CD14-positive monocyte (primary cell): ENCODE measurements at regions not wholly inside any gene's neighbourhood (a gene's known extent, or its start where the extent isn't known, plus 50 kb on each side); places are given as distances from the start of the nearest gene placed in this dataset.
"Not testable (repeated sequence)": the region's sequence is repeated elsewhere in the genome, so short reads cannot be mapped to it uniquely, and the experiment has no call there.

Source experiments
- DNase-seq, 3 donors: peaks; one replicate each; pipeline ENCODE4 v3.0.0-alpha.2; 2011 to 2022
- H2AFZ ChIP-seq: 2 replicates; pipeline ENCODE4 v1.6.0; 2012; ENCODE audit warnings: mild to moderate bottlenecking, low read depth, low read length, inconsistent platforms; ENCODE audit not compliant: insufficient read depth, poor library complexity, severe bottlenecking
- H3K27ac ChIP-seq, 2 donors: 1 replicate in 1 of 2; 2 replicates in 1 of 2; pipeline ENCODE4 v1.5.1; 2012 to 2013; ENCODE audit warnings: low read length in 2 of 2, control low read depth in 1 of 2, inconsistent platforms in 1 of 2, low read depth in 1 of 2, mild to moderate bottlenecking in 1 of 2
- H3K27me3 ChIP-seq, 2 donors: one replicate each; pipeline versions ENCODE4 v1.6.0 to v1.6.1; 2011 to 2013; ENCODE audit warnings: low read length in 2 of 2; ENCODE audit not compliant: control insufficient read depth in 2 of 2, insufficient read depth in 2 of 2
- H3K36me3 ChIP-seq, 2 donors: replicated peaks in 1 of 2; 1 replicate in 1 of 2; 2 replicates in 1 of 2; pipeline versions ENCODE4 v1.5.1 to v1.6.1; 2012 to 2013; ENCODE audit warnings: low read length in 2 of 2, control low read depth in 1 of 2, inconsistent platforms in 1 of 2, mild to moderate bottlenecking in 1 of 2; ENCODE audit not compliant: insufficient read depth in 2 of 2, control insufficient read depth in 1 of 2
- H3K4me1 ChIP-seq, 2 donors: 1 replicate in 1 of 2; 2 replicates in 1 of 2; pipeline versions ENCODE4 v1.5.1 to v1.6.1; 2012 to 2013; ENCODE audit warnings: low read length in 2 of 2, control low read depth in 1 of 2, inconsistent platforms in 1 of 2, mild to moderate bottlenecking in 1 of 2, moderate library complexity in 1 of 2; ENCODE audit not compliant: insufficient read depth in 2 of 2, control insufficient read depth in 1 of 2
- H3K4me2 ChIP-seq: replicated peaks from 2 replicates; pipeline ENCODE3; 2012; ENCODE audit warnings: low read length, moderate library complexity, mild to moderate bottlenecking; ENCODE audit not compliant: poor library complexity, severe bottlenecking; ENCODE audit errors: extremely low read depth
- H3K4me3 ChIP-seq, 3 experiments: fragments of 200-600 bp in 1 of 3; sonication (generic) in 1 of 3; replicated peaks in 1 of 3; 1 replicate in 2 of 3; 2 replicates in 1 of 3; pipeline ENCODE4 v1.5.1; 2011 to 2013; ENCODE audit warnings: low read length in 3 of 3, mild to moderate bottlenecking in 3 of 3, control low read depth in 2 of 3, low read depth in 2 of 3, inconsistent platforms in 1 of 3, moderate library complexity in 1 of 3
- H3K79me2 ChIP-seq: 2 replicates; pipeline ENCODE4 v1.6.0; 2012; ENCODE audit warnings: mild to moderate bottlenecking, control low read depth, inconsistent platforms, low read length, moderate library complexity; ENCODE audit not compliant: insufficient read depth
- H3K9ac ChIP-seq: 2 replicates; pipeline ENCODE4 v1.6.0; 2017; ENCODE audit warnings: low read length, mild to moderate bottlenecking; ENCODE audit not compliant: insufficient read depth, poor library complexity, severe bottlenecking
- H3K9me3 ChIP-seq, 2 donors: replicated peaks in 1 of 2; 1 replicate in 1 of 2; 2 replicates in 1 of 2; pipeline versions ENCODE4 v1.5.1 to v1.6.1; 2012 to 2013; ENCODE audit warnings: low read length in 2 of 2, control low read depth in 1 of 2; ENCODE audit not compliant: control insufficient read depth in 1 of 2, insufficient read depth in 1 of 2
- H4K20me1 ChIP-seq: 2 replicates; pipeline ENCODE4 v1.6.0; 2012; ENCODE audit warnings: mild to moderate bottlenecking, low read length, control low read depth, moderate library complexity; ENCODE audit not compliant: insufficient read depth
- H3K27ac Mint-ChIP-seq, 7 donors: one replicate each; pipeline ENCODE4 v1.8.0; 2020; ENCODE audit warnings: mild to moderate bottlenecking in 7 of 7, mixed read lengths in 7 of 7, moderate library complexity in 6 of 7, inconsistent platforms in 2 of 7
- H3K27me3 Mint-ChIP-seq, 3 donors: one replicate each; pipeline ENCODE4 v1.8.0; 2021 to 2022; ENCODE audit warnings: low read depth in 3 of 3, mild to moderate bottlenecking in 3 of 3, mixed read lengths in 3 of 3, moderate library complexity in 3 of 3, inconsistent platforms in 1 of 3
- H3K36me3 Mint-ChIP-seq, 2 donors: one replicate each; pipeline ENCODE4 v1.8.0; 2020; ENCODE audit warnings: mixed read lengths in 2 of 2, inconsistent platforms in 1 of 2, mild to moderate bottlenecking in 1 of 2
- H3K4me1 Mint-ChIP-seq: one replicate; pipeline ENCODE4 v1.8.0; 2020; ENCODE audit warnings: mild to moderate bottlenecking, mixed read lengths
- H3K4me3 Mint-ChIP-seq, 2 donors: one replicate each; pipeline ENCODE4 v1.8.0; 2020; ENCODE audit warnings: mild to moderate bottlenecking in 2 of 2, mixed read lengths in 2 of 2, moderate library complexity in 1 of 2
- H3K9me3 Mint-ChIP-seq, 7 donors: one replicate each; pipeline ENCODE4 v1.8.0; 2020 to 2022; ENCODE audit warnings: mixed read lengths in 7 of 7, mild to moderate bottlenecking in 6 of 7, moderate library complexity in 6 of 7, inconsistent platforms in 2 of 7
- CTCF ChIP-seq: fragments of 200-600 bp; IDR thresholded peaks from one replicate; pipeline ENCODE4 v1.8.0; 2022; ENCODE audit warnings: antibody characterized with exemption, mild to moderate bottlenecking
- WGBS: methylation state at CpG from one replicate; pipeline ENCODE4 v1.1.5; 2013; ENCODE audit warnings: missing lambda C conversion rate; ENCODE audit not compliant: insufficient coverage; 5-methylcytosine and 5-hydroxymethylcytosine counted together
- intact Hi-C, 2 donors: fragments of 100-400 bp; cut with micrococcal nuclease; formaldehyde crosslinking; loops; one replicate each; pipeline versions ENCODE4 v1.15.0 to v1.15.1; 2023

- H3K9me3 Mint-ChIP-seq: peaks cover 4 to 17% (median 6%) of the 10 kb centered on the region in 7 donors
- peaks cover 0 to 2% (median 0%) of the 10 kb centered on the region in 3 donors for H3K27me3 Mint-ChIP-seq
- H3K79me2 ChIP-seq: no peaks in the 10 kb centered on the region
- no peak overlapping the region for H3K9ac ChIP-seq
- H3K4me1 Mint-ChIP-seq: no peaks in the 10 kb centered on the region
- H3K4me1 ChIP-seq: no peaks in the 10 kb centered on the region
- DNase-seq: no peak
- no peaks in the 10 kb centered on the region for H4K20me1 ChIP-seq
- H2AFZ ChIP-seq: no peak overlapping the region
- H3K36me3 Mint-ChIP-seq: no peaks in the 10 kb centered on the region
- no peak overlapping the region for H3K4me2 ChIP-seq
- H3K4me3 ChIP-seq: no peak overlapping the region
- no peak overlapping the region for H3K27ac Mint-ChIP-seq
- no peaks in the 10 kb centered on the region for H3K9me3 ChIP-seq
- no peaks in the 10 kb centered on the region for H3K36me3 ChIP-seq
- no peak for TF ChIP-seq CTCF
- no peak overlapping the region for H3K27ac ChIP-seq
- intact Hi-C loops: loop anchor here in 1 of 2 donors (5.0 kb wide), 1 partner anchor 479 kb away; no protein-coding TSS in a partner anchor
- no peak overlapping the region for H3K4me3 Mint-ChIP-seq
- H3K27me3 ChIP-seq: no peaks in the 10 kb centered on the region
These were observed 461.2 kb upstream of the NR3C2 start for GRCh38 chr4:148903388-148903787.

GRCh38 chr4:148901075-148901705, 459.0 kb upstream of the NR3C2 start:
- Histone ChIP-seq H3K9me3 (peaks cover 9% of the 10 kb centered on the region in 2 donors), H3K36me3 (no peaks in the 10 kb centered on the region), H3K27me3 (no peaks in the 10 kb centered on the region), H3K4me2 (no peak overlapping the region), H3K4me1 (no peaks in the 10 kb centered on the region), H3K4me3 (no peak overlapping the region), H2AFZ (no peak overlapping the region), H3K9ac (no peak overlapping the region), H4K20me1 (no peaks in the 10 kb centered on the region), H3K79me2 (no peaks in the 10 kb centered on the region), H3K27ac (no peak overlapping the region)
- H3K4me3 Mint-ChIP-seq: no peak overlapping the region
- no peak overlapping the region for H3K27ac Mint-ChIP-seq
- H3K36me3 Mint-ChIP-seq: no peaks in the 10 kb centered on the region
- no peaks in the 10 kb centered on the region for H3K4me1 Mint-ChIP-seq
- H3K9me3 Mint-ChIP-seq: peaks cover 7 to 26% (median 16%) of the 10 kb centered on the region in 7 donors
- no peak for DNase-seq
- intact Hi-C loops: loop anchor here in 1 of 2 donors (5.0 kb wide), 1 partner anchor 481 kb away; no protein-coding TSS in a partner anchor
- 67% methylated on average over 1 of the region's 3 CpGs for WGBS
- peaks cover 0 to 2% (median 0%) of the 10 kb centered on the region in 3 donors for H3K27me3 Mint-ChIP-seq
- no peak for TF ChIP-seq CTCF

GRCh38 chr4:148898139-148898538, 455.9 kb upstream of the NR3C2 start:
- not testable (repeated sequence) for H3K27ac Mint-ChIP-seq, H3K4me3 Mint-ChIP-seq, H3K4me1 Mint-ChIP-seq

More at GRCh38 chr4:148898139-148898538, 455.9 kb upstream of the NR3C2 start:
- peaks cover 11 to 12% of the 10 kb centered on the region in 2 donors for H3K9me3 ChIP-seq
- H3K4me1 ChIP-seq, H3K27me3 ChIP-seq, H3K36me3 ChIP-seq, H4K20me1 ChIP-seq, H3K4me2 ChIP-seq, H2AFZ ChIP-seq, intact Hi-C loops, H3K36me3 Mint-ChIP-seq, H3K27me3 Mint-ChIP-seq, H3K79me2 ChIP-seq, H3K27ac ChIP-seq, H3K9ac ChIP-seq, DNase-seq, H3K4me3 ChIP-seq: not testable (repeated sequence)
- peaks cover 6 to 22% (median 14%) of the 10 kb centered on the region in 7 donors for H3K9me3 Mint-ChIP-seq
